ENCODE measurements at regions not wholly inside any gene's neighbourhood (a gene's known extent, or its start where the extent isn't known, plus 50 kb on each side); places are given as distances from the start of the nearest gene placed in this dataset.

DNA sequence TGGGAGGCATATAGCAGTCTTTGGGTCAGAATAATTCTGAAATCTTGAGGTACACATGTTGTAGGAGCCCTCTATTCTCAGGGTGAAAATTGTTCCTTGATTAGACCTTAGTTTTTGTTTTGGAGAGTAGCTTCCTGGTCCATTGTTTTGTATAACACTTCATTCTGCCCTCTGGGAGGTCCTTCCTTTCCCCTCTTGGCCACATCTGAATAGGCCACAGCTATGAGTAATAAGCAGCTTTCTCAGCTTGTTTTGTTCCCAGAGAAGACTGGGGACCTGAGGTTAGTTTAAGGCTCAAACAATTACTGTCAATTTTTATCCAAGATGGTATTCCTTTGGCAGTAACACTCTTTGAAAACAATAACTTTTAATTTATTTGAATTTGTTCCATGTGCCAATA lies 72.6 kb upstream of the NOL4 start:
- TF ChIP-seq, protein P1, sequence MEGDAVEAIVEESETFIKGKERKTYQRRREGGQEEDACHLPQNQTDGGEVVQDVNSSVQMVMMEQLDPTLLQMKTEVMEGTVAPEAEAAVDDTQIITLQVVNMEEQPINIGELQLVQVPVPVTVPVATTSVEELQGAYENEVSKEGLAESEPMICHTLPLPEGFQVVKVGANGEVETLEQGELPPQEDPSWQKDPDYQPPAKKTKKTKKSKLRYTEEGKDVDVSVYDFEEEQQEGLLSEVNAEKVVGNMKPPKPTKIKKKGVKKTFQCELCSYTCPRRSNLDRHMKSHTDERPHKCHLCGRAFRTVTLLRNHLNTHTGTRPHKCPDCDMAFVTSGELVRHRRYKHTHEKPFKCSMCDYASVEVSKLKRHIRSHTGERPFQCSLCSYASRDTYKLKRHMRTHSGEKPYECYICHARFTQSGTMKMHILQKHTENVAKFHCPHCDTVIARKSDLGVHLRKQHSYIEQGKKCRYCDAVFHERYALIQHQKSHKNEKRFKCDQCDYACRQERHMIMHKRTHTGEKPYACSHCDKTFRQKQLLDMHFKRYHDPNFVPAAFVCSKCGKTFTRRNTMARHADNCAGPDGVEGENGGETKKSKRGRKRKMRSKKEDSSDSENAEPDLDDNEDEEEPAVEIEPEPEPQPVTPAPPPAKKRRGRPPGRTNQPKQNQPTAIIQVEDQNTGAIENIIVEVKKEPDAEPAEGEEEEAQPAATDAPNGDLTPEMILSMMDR (IDR thresholded peaks at IDR 0.05; ENCODE audit: low read depth, low read length) = no peak

DNA sequence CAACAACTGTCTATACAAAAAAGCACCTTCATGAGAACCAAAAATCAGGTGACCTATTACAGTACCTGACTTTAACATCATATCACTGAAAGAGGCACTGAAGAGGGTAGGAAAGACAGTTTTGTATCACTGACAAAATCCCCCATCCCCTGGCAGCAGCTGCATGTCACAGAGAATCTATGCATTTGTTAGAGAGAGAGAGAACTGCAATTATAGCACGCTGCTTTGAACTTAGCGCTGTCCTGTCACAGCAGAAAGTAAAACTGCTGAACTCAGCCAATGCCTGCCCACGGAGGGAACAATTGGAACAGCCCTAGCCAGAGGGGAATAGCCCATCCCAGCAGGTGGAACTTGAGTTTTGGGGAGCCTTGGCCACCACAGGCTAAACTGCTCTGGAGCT lies 75.1 kb upstream of the NOL4 start:
- TF ChIP-seq, protein P1 (IDR thresholded peaks at IDR 0.05; ENCODE audit: low read depth, low read length) = no peak
- H3K4me3 ChIP-seq (ENCODE audit: low read depth, low read length) = no peak overlapping the region

More for the DNA sequence above, 72.6 kb upstream of the NOL4 start:
- no peak overlapping the region for H3K4me3 ChIP-seq (ENCODE audit: low read depth, low read length)

DNA sequence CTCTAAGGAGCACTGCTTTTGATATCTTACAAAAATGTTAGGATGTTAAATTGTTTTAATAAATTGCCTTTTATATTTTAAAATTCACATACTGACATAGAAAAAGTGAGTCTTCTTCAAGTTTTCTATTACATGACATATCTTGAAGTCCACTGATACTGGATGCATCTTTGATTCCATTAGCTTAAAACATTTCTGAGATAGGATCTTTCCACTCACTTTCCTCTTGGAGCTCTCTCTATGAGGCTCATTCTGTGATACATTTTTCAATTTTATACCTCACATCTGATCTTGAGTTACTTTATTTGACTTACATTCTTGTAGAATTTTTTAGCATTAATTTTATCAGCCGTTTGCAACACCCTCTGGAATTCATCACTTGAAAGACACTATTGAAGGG lies 86.8 kb upstream of the NOL4 start:
- TF ChIP-seq, protein P1 (IDR thresholded peaks at IDR 0.05; ENCODE audit: low read depth, low read length) = no peak

GRCh38 chr18:34314847-34315246 lies 90.1 kb upstream of the NOL4 start:
- H3K4me3 ChIP-seq (ENCODE audit: low read depth, low read length) = no peak overlapping the region
- TF ChIP-seq, protein P1 (IDR thresholded peaks at IDR 0.05; ENCODE audit: low read depth, low read length) = no peak

More for the DNA sequence above, 86.8 kb upstream of the NOL4 start:
- H3K4me3 ChIP-seq (ENCODE audit: low read depth, low read length) = no peak overlapping the region

DNA sequence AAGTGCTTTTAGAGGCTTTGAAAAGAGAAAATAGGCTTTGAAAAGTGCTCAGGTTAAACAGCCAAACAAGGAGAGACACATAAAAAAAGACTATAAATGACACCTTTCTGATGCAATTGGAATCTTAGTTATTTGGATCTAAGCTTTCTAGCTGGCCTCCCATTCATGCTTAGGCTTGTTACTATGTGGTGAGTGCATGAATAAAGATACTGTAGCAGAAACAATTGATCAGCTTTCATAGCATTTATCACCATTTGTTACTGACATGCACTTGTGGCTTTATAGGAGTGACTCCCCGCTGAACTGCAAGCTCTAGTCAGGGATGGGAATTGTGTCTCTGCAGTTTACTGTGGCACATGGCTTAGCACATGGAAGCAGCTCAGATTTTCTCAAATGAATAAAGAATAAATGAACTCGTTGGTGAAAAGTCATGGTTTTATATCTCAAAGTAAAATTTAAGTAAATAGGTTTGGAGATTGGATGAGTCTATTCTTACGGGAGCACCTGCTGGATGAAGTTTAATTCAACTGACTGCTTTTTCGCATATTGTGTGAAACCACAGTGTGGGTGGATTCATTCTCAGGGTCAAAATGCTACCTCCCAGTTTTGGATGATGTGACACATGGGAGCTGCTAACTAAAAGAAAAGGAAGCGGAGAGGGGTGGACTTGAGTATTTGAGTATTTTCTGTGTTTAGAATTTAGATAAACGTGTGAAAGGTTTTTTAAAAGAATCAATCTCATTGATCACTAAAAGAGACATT lies 91.1 kb upstream of the NOL4 start:
- TF ChIP-seq, protein P1 (IDR thresholded peaks at IDR 0.05; ENCODE audit: low read depth, low read length) = no peak

DNA sequence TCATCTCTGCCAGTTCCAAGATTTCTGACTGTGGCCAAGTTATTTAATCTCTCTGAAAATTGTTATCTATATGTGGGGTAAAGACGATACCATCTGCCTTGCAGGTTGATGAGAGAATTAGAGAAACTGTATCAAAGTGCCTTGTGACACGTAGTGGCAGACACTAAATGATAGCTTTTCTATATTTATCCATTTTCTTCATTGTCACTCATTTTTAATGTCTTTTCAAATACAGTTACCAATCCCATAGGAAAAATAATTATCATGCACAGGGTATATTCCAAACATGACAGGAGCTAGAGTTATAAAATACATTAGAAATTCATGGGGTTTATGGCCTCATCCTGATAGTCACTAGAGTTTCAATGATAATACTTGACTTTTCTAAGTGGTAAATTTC lies 95.6 kb upstream of the NOL4 start:
- TF ChIP-seq, protein P1 (IDR thresholded peaks at IDR 0.05; ENCODE audit: low read depth, low read length) = no peak

More for the DNA sequence above, 91.1 kb upstream of the NOL4 start:
- H3K4me3 ChIP-seq (ENCODE audit: low read depth, low read length) = no peak overlapping the region

GRCh38 chr18:34321066-34321465 lies 96.4 kb upstream of the NOL4 start:
- no peak overlapping the region for H3K4me3 ChIP-seq (ENCODE audit: low read depth, low read length)
- TF ChIP-seq, protein P1 (IDR thresholded peaks at IDR 0.05; ENCODE audit: low read depth, low read length) = no peak

More for the DNA sequence above, 95.6 kb upstream of the NOL4 start:
- no peak overlapping the region for H3K4me3 ChIP-seq (ENCODE audit: low read depth, low read length)
